ENCODE measurements at regions not wholly inside any gene's neighbourhood (a gene's known extent, or its start where the extent isn't known, plus 50 kb on each side); places are given as distances from the start of the nearest gene placed in this dataset.

GRCh38 chrX:39601231-39602177 lies 496.3 kb downstream of the BCOR start:
- DNase-seq (no peak), ATAC-seq (ENCODE audit: low read depth) (no peak)
- H4K5ac ChIP-seq (ENCODE audit: low read depth, low read length), result no peak overlapping the region
- H3K4me2 ChIP-seq (ENCODE audit: low read depth, low read length), result no peak overlapping the region
- no peak overlapping the region for H3K27ac ChIP-seq (ENCODE audit: insufficient read depth, low read length)
- ChIA-PET CTCF (no interaction called here), POLR2A (ENCODE audit: unreplicated experiment) (no interaction called here)
- H3K9ac ChIP-seq (ENCODE audit: low read depth, low read length), result no peak overlapping the region
- no peaks in the 10 kb centered on the region for H3K79me1 ChIP-seq (ENCODE audit: low read depth in 1 of 2, low read length in 2 of 2)
- no peak overlapping the region for H3K23ac ChIP-seq (ENCODE audit: low read depth, low read length)
- no peak overlapping the region for H2BK5ac ChIP-seq (ENCODE audit: low read depth, low read length, poor library complexity, severe bottlenecking)
- no peak overlapping the region for H4K91ac ChIP-seq (ENCODE audit: insufficient read depth, low read depth, low read length)
- no peak overlapping the region for H3K56ac ChIP-seq (ENCODE audit: extremely low read depth, insufficient read depth, low read length)
- no peak overlapping the region for H3K4me3 ChIP-seq (ENCODE audit: insufficient read depth, low read depth, low read length)
- TF ChIP-seq FOS (IDR thresholded peaks at IDR 0.05; ENCODE audit: low read depth, low read length) (no peak), NFE2L2 (IDR thresholded peaks at IDR 0.05; ENCODE audit: low read depth, low read length) (no peak), MAFK (IDR thresholded peaks at IDR 0.05; ENCODE audit: low read depth, low read length) (no peak), SMC3 (IDR thresholded peaks at IDR 0.05; ENCODE audit: low read depth, low read length) (no peak), RAD21 (IDR thresholded peaks at IDR 0.05; ENCODE audit: low read length) (no peak)
- H2BK120ac ChIP-seq (ENCODE audit: low read depth, low read length), result no peak overlapping the region
- peaks cover 26% of the 10 kb centered on the region; the same call in 1 of the 2 replicates for H3K27me3 ChIP-seq (ENCODE audit: control insufficient read depth, insufficient read depth, low read length)
- H3K36me3 ChIP-seq (ENCODE audit: control insufficient read depth, insufficient read depth, low read length), result no peaks in the 10 kb centered on the region
- peaks cover under 1% of the 10 kb centered on the region; the same call in 1 of the 2 replicates for H3K9me3 ChIP-seq (ENCODE audit: control insufficient read depth, insufficient read depth, low read length)
- H4K8ac ChIP-seq (ENCODE audit: low read depth in 2 of 2, low read length in 2 of 2), result no peak overlapping the region
- dilution Hi-C loops (cut with HindIII; ENCODE audit: low sequenced_read_pairs, unreplicated experiment), result no loop called here
- H3K4me1 ChIP-seq (ENCODE audit: control insufficient read depth, insufficient read depth, low read length), result no peaks in the 10 kb centered on the region
- no peaks in the 10 kb centered on the region for H4K20me1 ChIP-seq (ENCODE audit: insufficient read depth, low read length)
- no peak overlapping the region for H2AK9ac ChIP-seq (replicated peaks; ENCODE audit: low read depth, low read length, poor library complexity)
- BruUV-seq (replicated peaks), result no TSS peak
- H2BK15ac ChIP-seq (ENCODE audit: low read depth, low read length), result no peak overlapping the region
- intact Hi-C loops (cut with micrococcal nuclease), result no loop called here
- no peak overlapping the region for H2BK20ac ChIP-seq (ENCODE audit: low read depth, low read length)
- H2AK5ac ChIP-seq (ENCODE audit: low read depth, low read length), result no peak overlapping the region
- no peaks in the 10 kb centered on the region for H3K9me1 ChIP-seq (ENCODE audit: insufficient read depth, low read length)
- WGBS, 2 experiments (ENCODE audit: extremely low coverage in 2 of 2, insufficient read length in 1 of 2), result no CpG with 5 or more reads among the region's 19 CpGs
- in situ Hi-C loops (cut with MboI; ENCODE audit: low sequenced_read_pairs), result no loop called here
- no peak overlapping the region for H3K18ac ChIP-seq (ENCODE audit: low read depth, low read length)
- no peak overlapping the region for H3K14ac ChIP-seq (replicated peaks; ENCODE audit: low read depth, low read length)
- H2AFZ ChIP-seq (replicated peaks; ENCODE audit: low read length, poor library complexity), result no peak overlapping the region
- H3K4ac ChIP-seq (ENCODE audit: low read depth, low read length), result no peak overlapping the region

Data from IMR-90 (cell line).